Upper lobe of left lung (tissue), 6 donors: ENCODE measurements at regions not wholly inside any gene's neighbourhood (a gene's known extent, or its start where the extent isn't known, plus 50 kb on each side); places are given as distances from the start of the nearest gene placed in this dataset.
"Not testable (repeated sequence)": the region's sequence is repeated elsewhere in the genome, so short reads cannot be mapped to it uniquely, and the experiment has no call there.

ENCODE experiments used
- ATAC-seq, 2 donors: fragments of 200-7000 bp; cut with Tn5 transposase; one replicate each; pipeline ENCODE4 v1.9.1; 2022; ENCODE audit warnings: mild to moderate bottlenecking in 2 of 2, moderate library complexity in 2 of 2; ENCODE audit not compliant: low FRiP score in 2 of 2
- DNase-seq, 2 donors: peaks; one replicate each; pipeline ENCODE4 v3.0.0-alpha.2; 2019 to 2020
- H3K27ac ChIP-seq, 4 donors: fragments of 200-600 bp; sonication (generic); one replicate each; pipeline ENCODE4 v1.5.1; 2016 to 2019
- H3K27me3 ChIP-seq, 4 donors: fragments of 200-600 bp; sonication (generic); one replicate each; pipeline ENCODE4 v1.5.1; 2017 to 2019
- H3K36me3 ChIP-seq, 4 donors: fragments of 200-600 bp; sonication (generic); one replicate each; pipeline ENCODE4 v1.5.1; 2016 to 2019
- H3K4me1 ChIP-seq, 4 donors: fragments of 200-600 bp; sonication (generic); one replicate each; pipeline ENCODE4 v1.5.1; 2018 to 2019
- H3K4me3 ChIP-seq, 4 donors: fragments of 200-600 bp; sonication (generic); one replicate each; pipeline ENCODE4 v1.5.1; 2017 to 2019; ENCODE audit warnings: mild to moderate bottlenecking in 2 of 4, moderate library complexity in 1 of 4
- H3K9me3 ChIP-seq, 4 donors: fragments of 200-600 bp; sonication (generic); one replicate each; pipeline ENCODE4 v1.5.1; 2018 to 2019
- CTCF ChIP-seq, 6 experiments: fragments of 450-650 bp in 4 of 6; fragments of 200-600 bp in 2 of 6; sonication (generic) in 2 of 6; IDR thresholded peaks; one replicate each; pipeline ENCODE4 v1.5.1; 2016 to 2019; ENCODE audit warnings: antibody characterized with exemption in 6 of 6
- EP300 ChIP-seq, 4 donors: sonication (generic); formaldehyde crosslinking; IDR thresholded peaks; one replicate each; pipeline ENCODE4 v1.5.1; 2017; ENCODE audit warnings: antibody characterized with exemption in 4 of 4, control low read depth in 2 of 4
- POLR2A ChIP-seq, 4 donors: fragments of 450-650 bp; IDR thresholded peaks; one replicate each; pipeline ENCODE4 v1.5.1; 2016 to 2017; ENCODE audit warnings: antibody characterized with exemption in 4 of 4, mild to moderate bottlenecking in 2 of 4
- POLR2AphosphoS5 ChIP-seq, 2 donors: sonication (generic); formaldehyde crosslinking; IDR thresholded peaks; one replicate each; pipeline ENCODE4 v1.5.1; 2017; ENCODE audit warnings: antibody characterized with exemption in 2 of 2
- WGBS, 2 donors: methylation state at CpG; one replicate each; pipeline ENCODE4 v1.1.5; 2017 to 2018; 5-methylcytosine and 5-hydroxymethylcytosine counted together
- donor health status: DM: no; HTN: no; CAD: no; lungs with moderate emphysema.
- donor health status: DM: no; HTN: yes; CAD: no; lungs with severe emphysema.

GRCh38 chr18:1511619-1512311 is 607.1 kb downstream of the ADCYAP1 start:
- no peak for DNase-seq
- peak; percentile 19 to 36 for ATAC-seq
- no peaks in the 10 kb centered on the region for H3K36me3 ChIP-seq
- H3K27ac ChIP-seq, result no peak overlapping the region
- H3K9me3 ChIP-seq, result no peaks in the 10 kb centered on the region
- H3K27me3 ChIP-seq, result no peaks in the 10 kb centered on the region
- no peak overlapping the region for H3K4me3 ChIP-seq
- H3K4me1 ChIP-seq, result no peaks in the 10 kb centered on the region
- 57 to 61% methylated on average over 6 to 7 of the region's 7 CpGs for WGBS, 2 donors
- TF ChIP-seq POLR2A (IDR thresholded peaks at IDR 0.05), result no peak
- no peak for TF ChIP-seq EP300 (IDR thresholded peaks at IDR 0.05)
- TF ChIP-seq POLR2AphosphoS5 (IDR thresholded peaks at IDR 0.05), result no peak
- no peak for TF ChIP-seq CTCF (IDR thresholded peaks at IDR 0.05)

GRCh38 chr18:1513519-1513918 is 608.8 kb downstream of the ADCYAP1 start:
- Histone ChIP-seq H3K4me3 (no peak overlapping the region), H3K27ac (no peak overlapping the region), H3K27me3 (no peaks in the 10 kb centered on the region), H3K4me1 (no peaks in the 10 kb centered on the region), H3K36me3 (no peaks in the 10 kb centered on the region), H3K9me3 (no peaks in the 10 kb centered on the region)
- DNase-seq, result no peak
- WGBS, 2 donors, result 52 to 71% methylated on average over 1 of the region's 1 CpG
- TF ChIP-seq CTCF (IDR thresholded peaks at IDR 0.05) (no peak), EP300 (IDR thresholded peaks at IDR 0.05) (no peak), POLR2AphosphoS5 (IDR thresholded peaks at IDR 0.05) (no peak), POLR2A (IDR thresholded peaks at IDR 0.05) (no peak)
- no peak for ATAC-seq

GRCh38 chr18:1521588-1522248 is 617.0 kb downstream of the ADCYAP1 start:
- not testable (repeated sequence) for H3K36me3 ChIP-seq, H3K27ac ChIP-seq, H3K9me3 ChIP-seq, H3K4me1 ChIP-seq, H3K27me3 ChIP-seq, ATAC-seq, H3K4me3 ChIP-seq
- peak in 1 of 2 donors; percentile 51 for DNase-seq
- 76 to 87% methylated on average over 23 to 30 of the region's 30 CpGs for WGBS, 2 donors

- WGBS, 2 donors, result 48 to 75% methylated on average over 1 of the region's 1 CpG
- Histone ChIP-seq H3K4me1 (no peaks in the 10 kb centered on the region), H3K27ac (no peak overlapping the region), H3K9me3 (no peaks in the 10 kb centered on the region), H3K27me3 (no peaks in the 10 kb centered on the region), H3K4me3 (no peak overlapping the region), H3K36me3 (no peaks in the 10 kb centered on the region)
- no peak for TF ChIP-seq EP300 (IDR thresholded peaks at IDR 0.05)
- DNase-seq (no peak), ATAC-seq (no peak)
These were observed 617.6 kb downstream of the ADCYAP1 start for GRCh38 chr18:1522249-1522615.

- Histone ChIP-seq H3K27me3 (no peaks in the 10 kb centered on the region), H3K36me3 (no peaks in the 10 kb centered on the region), H3K4me1 (no peaks in the 10 kb centered on the region), H3K9me3 (no peaks in the 10 kb centered on the region), H3K27ac (no peak overlapping the region), H3K4me3 (no peak overlapping the region)
- no peak for TF ChIP-seq POLR2A (IDR thresholded peaks at IDR 0.05)
- no peak for TF ChIP-seq CTCF (IDR thresholded peaks at IDR 0.05)
- TF ChIP-seq EP300 (IDR thresholded peaks at IDR 0.05), result no peak
- TF ChIP-seq POLR2AphosphoS5 (IDR thresholded peaks at IDR 0.05), result no peak
- WGBS, 2 donors, result 45 to 46% methylated on average over 1 of the region's 1 CpG
- DNase-seq (no peak), ATAC-seq (no peak)
These were observed 622.3 kb downstream of the ADCYAP1 start for GRCh38 chr18:1526991-1527390.

GRCh38 chr18:1527805-1528204 is 623.1 kb downstream of the ADCYAP1 start:
- Histone ChIP-seq H3K9me3 (no peaks in the 10 kb centered on the region), H3K27me3 (no peaks in the 10 kb centered on the region), H3K36me3 (no peaks in the 10 kb centered on the region), H3K27ac (no peak overlapping the region), H3K4me1 (no peaks in the 10 kb centered on the region), H3K4me3 (no peak overlapping the region)
- ATAC-seq (no peak), DNase-seq (no peak)
- WGBS, 2 donors, result 58 to 63% methylated on average over 3 of the region's 3 CpGs
- TF ChIP-seq CTCF (IDR thresholded peaks at IDR 0.05), result no peak
- no peak for TF ChIP-seq EP300 (IDR thresholded peaks at IDR 0.05)
- TF ChIP-seq POLR2AphosphoS5 (IDR thresholded peaks at IDR 0.05), result no peak
- no peak for TF ChIP-seq POLR2A (IDR thresholded peaks at IDR 0.05)
